HS-27A (cell line): ENCODE measurements at regions not wholly inside any gene's neighbourhood (a gene's known extent, or its start where the extent isn't known, plus 50 kb on each side); places are given as distances from the start of the nearest gene placed in this dataset.
"Not testable (repeated sequence)": the region's sequence is repeated elsewhere in the genome, so short reads cannot be mapped to it uniquely, and the experiment has no call there.

ENCODE experiments used
- DNase-seq: peaks from one replicate; pipeline ENCODE4 v3.0.0-alpha.2; 2012; ENCODE audit warnings: low read depth, missing footprints

- no peak for DNase-seq
Measured at GRCh38 chr5:86427158-86427557, 190.6 kb upstream of the COX7C start.

GRCh38 chr5:86439593-86440110 lies 178.1 kb upstream of the COX7C start:
- no peak for DNase-seq

- DNase-seq: no peak
Measured at GRCh38 chr5:86442036-86442745, 175.6 kb upstream of the COX7C start.

- no peak for DNase-seq
Measured at GRCh38 chr5:86447362-86447761, 170.4 kb upstream of the COX7C start.

GRCh38 chr5:86452251-86452650 lies 165.5 kb upstream of the COX7C start:
- DNase-seq: no peak

- no peak for DNase-seq
Measured at GRCh38 chr5:86460519-86460918, 157.2 kb upstream of the COX7C start.

GRCh38 chr5:86461169-86461956 lies 156.4 kb upstream of the COX7C start:
- no peak for DNase-seq

- DNase-seq: no peak
Measured at GRCh38 chr5:86463339-86463738, 154.4 kb upstream of the COX7C start.

- no peak for DNase-seq
Measured at GRCh38 chr5:86465052-86465838, 152.5 kb upstream of the COX7C start.

GRCh38 chr5:86466721-86467120 lies 151.0 kb upstream of the COX7C start:
- not testable (repeated sequence) for DNase-seq

- no peak for DNase-seq
Measured at GRCh38 chr5:86482008-86482407, 135.7 kb upstream of the COX7C start.

GRCh38 chr5:86493777-86494176 lies 124.0 kb upstream of the COX7C start:
- no peak for DNase-seq

GRCh38 chr5:86500947-86501346 lies 116.8 kb upstream of the COX7C start:
- DNase-seq: no peak

- DNase-seq: no peak
Measured at GRCh38 chr5:86507574-86507973, 110.2 kb upstream of the COX7C start.

GRCh38 chr5:86510330-86510915 lies 107.3 kb upstream of the COX7C start:
- not testable (repeated sequence) for DNase-seq

GRCh38 chr5:86523718-86524117 lies 94.0 kb upstream of the COX7C start:
- no peak for DNase-seq

- DNase-seq: no peak
Measured at GRCh38 chr5:86525622-86526021, 92.1 kb upstream of the COX7C start.

- no peak for DNase-seq
Measured at GRCh38 chr5:86526811-86527348, 90.9 kb upstream of the COX7C start.

GRCh38 chr5:86532429-86532828 lies 85.3 kb upstream of the COX7C start:
- DNase-seq: no peak

- DNase-seq: no peak
Measured at GRCh38 chr5:86536396-86536795, 81.3 kb upstream of the COX7C start.

GRCh38 chr5:86542532-86542931 lies 75.2 kb upstream of the COX7C start:
- DNase-seq: no peak

GRCh38 chr5:86546044-86546443 lies 71.7 kb upstream of the COX7C start:
- DNase-seq: no peak
